OCI-LY1 (cell line): ENCODE measurements at regions not wholly inside any gene's neighbourhood (a gene's known extent, or its start where the extent isn't known, plus 50 kb on each side); places are given as distances from the start of the nearest gene placed in this dataset.

Experiments
- H2AFZ ChIP-seq: fragments of 200-600 bp; sonication (generic), shearing (Covaris generic); 2 replicates; pipeline ENCODE4 v1.6.0; 2014; ENCODE audit warnings: antibody characterized with exemption, mild to moderate bottlenecking, low read length
- H3F3A ChIP-seq: fragments of 200-600 bp; sonication (generic), shearing (Covaris generic); 2 replicates; pipeline ENCODE4 v1.6.0; 2014; ENCODE audit warnings: mild to moderate bottlenecking, antibody characterized with exemption, low read length, moderate library complexity; ENCODE audit not compliant: insufficient read depth
- H3K27ac ChIP-seq: fragments of 200-600 bp; sonication (generic); 2 replicates; pipeline ENCODE4 v1.5.1; 2014; ENCODE audit warnings: low read length, mixed run types, mild to moderate bottlenecking, low read depth; ENCODE audit not compliant: poor library complexity, severe bottlenecking
- H3K27me3 ChIP-seq: fragments of 200-600 bp; sonication (generic); 2 replicates; pipeline ENCODE4 v1.6.0; 2014; ENCODE audit warnings: antibody characterized with exemption, mild to moderate bottlenecking, low read length, moderate library complexity; ENCODE audit not compliant: insufficient read depth
- H3K36me3 ChIP-seq: fragments of 200-600 bp; sonication (generic); 2 replicates; pipeline ENCODE4 v1.6.1; 2014; ENCODE audit warnings: mild to moderate bottlenecking, antibody characterized with exemption, low read length, moderate library complexity, mixed read lengths; ENCODE audit not compliant: insufficient read depth
- H3K4me1 ChIP-seq: fragments of 200-600 bp; sonication (generic); 2 replicates; pipeline ENCODE4 v1.5.1; 2014; ENCODE audit warnings: mild to moderate bottlenecking, low read length, moderate library complexity; ENCODE audit not compliant: insufficient read depth, severe bottlenecking
- H3K4me2 ChIP-seq: fragments of 200-600 bp; sonication (generic), shearing (Covaris generic); 2 replicates; pipeline ENCODE4 v1.6.1; 2014; ENCODE audit warnings: low read length
- H3K4me3 ChIP-seq: fragments of 200-600 bp; sonication (generic); 2 replicates; pipeline ENCODE4 v1.5.1; 2014; ENCODE audit warnings: low read length, low read depth, mild to moderate bottlenecking, mixed read lengths; ENCODE audit not compliant: poor library complexity, severe bottlenecking
- H3K79me2 ChIP-seq: fragments of 200-600 bp; shearing (Covaris generic); 2 replicates; pipeline ENCODE4 v1.6.1; 2016; ENCODE audit warnings: mixed run types, low read length, mixed read lengths; ENCODE audit not compliant: insufficient read depth
- H3K9ac ChIP-seq: fragments of 200-600 bp; sonication (generic), shearing (Covaris generic); 2 replicates; pipeline ENCODE4 v1.6.1; 2014; ENCODE audit warnings: mild to moderate bottlenecking, low read length, mixed read lengths
- H3K9me2 ChIP-seq: fragments of 200-600 bp; sonication (generic), shearing (Covaris generic); 2 replicates; pipeline ENCODE4 v1.6.1; 2014; ENCODE audit warnings: low read depth, mild to moderate bottlenecking, low read length, mixed read lengths
- H3K9me3 ChIP-seq: fragments of 200-600 bp; shearing (Covaris generic); 2 replicates; pipeline ENCODE4 v1.6.1; 2014; ENCODE audit warnings: low read length, mixed read lengths
- H4K20me1 ChIP-seq: fragments of 200-600 bp; sonication (generic), shearing (Covaris generic); 2 replicates; pipeline ENCODE4 v1.6.0; 2016; ENCODE audit warnings: mild to moderate bottlenecking, low read length; ENCODE audit not compliant: insufficient read depth
- CTCF ChIP-seq: fragments of 200-600 bp; sonication (generic), shearing (Covaris generic); IDR thresholded peaks from 2 replicates; pipeline ENCODE4 v1.5.1; 2017; ENCODE audit warnings: mild to moderate bottlenecking, antibody characterized with exemption, low read length, moderate library complexity, mixed read lengths
- EZH2 ChIP-seq: fragments of 200-600 bp; sonication (generic), shearing (Covaris generic); IDR thresholded peaks from 2 replicates; pipeline ENCODE4 v1.8.0; 2017; ENCODE audit warnings: borderline replicate concordance, mixed run types, mild to moderate bottlenecking, antibody characterized with exemption, low read length, moderate library complexity, mixed read lengths

- no peaks in the 10 kb centered on the region for H3K36me3 ChIP-seq
- no peak overlapping the region for H2AFZ ChIP-seq
- no peak overlapping the region for H3K4me3 ChIP-seq
- no peaks in the 10 kb centered on the region for H3K9me2 ChIP-seq
- no peak overlapping the region for H3K27ac ChIP-seq
- no peaks in the 10 kb centered on the region for H3F3A ChIP-seq
- no peaks in the 10 kb centered on the region for H4K20me1 ChIP-seq
- H3K9me3 ChIP-seq: no peaks in the 10 kb centered on the region
- H3K9ac ChIP-seq: no peak overlapping the region
- TF ChIP-seq EZH2 (no peak), CTCF (no peak)
- H3K4me1 ChIP-seq: no peaks in the 10 kb centered on the region
- H3K27me3 ChIP-seq: 0 out of 2 replicates have a peak, but pooled peaks cover 4% of the 10 kb centered on the region
- no peaks in the 10 kb centered on the region for H3K79me2 ChIP-seq
- H3K4me2 ChIP-seq: no peak overlapping the region
Observed at GRCh38 chr16:87231295-87231694, 85.9 kb downstream of the C16orf95 start.

GRCh38 chr16:87231911-87232310 lies 85.3 kb downstream of the C16orf95 start:
- H3K4me1 ChIP-seq: no peaks in the 10 kb centered on the region
- TF ChIP-seq EZH2 (no peak), CTCF (no peak)

GRCh38 chr16:87233928-87234327 lies 83.3 kb downstream of the C16orf95 start:
- H3K4me1 ChIP-seq: no peaks in the 10 kb centered on the region
- TF ChIP-seq EZH2 (no peak), CTCF (no peak)
- no peak overlapping the region for H3K4me3 ChIP-seq
- no peaks in the 10 kb centered on the region for H3F3A ChIP-seq
- no peak overlapping the region for H3K9ac ChIP-seq
- H3K36me3 ChIP-seq: no peaks in the 10 kb centered on the region
- no peaks in the 10 kb centered on the region for H3K79me2 ChIP-seq
- no peak overlapping the region for H3K27ac ChIP-seq
- H2AFZ ChIP-seq: no peak overlapping the region
- H3K9me2 ChIP-seq: no peaks in the 10 kb centered on the region
- no peaks in the 10 kb centered on the region; the same call in 1 of the 2 replicates for H3K27me3 ChIP-seq
- no peaks in the 10 kb centered on the region for H3K9me3 ChIP-seq
- H3K4me2 ChIP-seq: no peak overlapping the region
- H4K20me1 ChIP-seq: no peaks in the 10 kb centered on the region

More at GRCh38 chr16:87231911-87232310, 85.3 kb downstream of the C16orf95 start:
- H2AFZ ChIP-seq: no peak overlapping the region
- H3K27me3 ChIP-seq: 0 out of 2 replicates have a peak, but pooled peaks cover 4% of the 10 kb centered on the region
- no peaks in the 10 kb centered on the region for H3K9me3 ChIP-seq
- no peaks in the 10 kb centered on the region for H3K36me3 ChIP-seq
- H3K9me2 ChIP-seq: no peaks in the 10 kb centered on the region
- H3K79me2 ChIP-seq: no peaks in the 10 kb centered on the region
- H3K4me3 ChIP-seq: no peak overlapping the region
- H3K27ac ChIP-seq: no peak overlapping the region
- no peaks in the 10 kb centered on the region for H3F3A ChIP-seq
- H4K20me1 ChIP-seq: no peaks in the 10 kb centered on the region
- no peak overlapping the region for H3K4me2 ChIP-seq
- H3K9ac ChIP-seq: no peak overlapping the region
